Activated naive CD4-positive, alpha-beta T cell (primary cell): ENCODE measurements at regions not wholly inside any gene's neighbourhood (a gene's known extent, or its start where the extent isn't known, plus 50 kb on each side); places are given as distances from the start of the nearest gene placed in this dataset.
"Not testable (repeated sequence)": the region's sequence is repeated elsewhere in the genome, so short reads cannot be mapped to it uniquely, and the experiment has no call there.

ENCODE experiments used
- DNase-seq, 4 experiments: peaks; one replicate each; lab custom pipeline; 2025; lab: John Stamatoyannopoulos, UW

GRCh38 chr1:98575955-98576354 lies 85.6 kb upstream of the SNX7 start:
- DNase-seq, result no peak

GRCh38 chr1:98565951-98566350 lies 95.6 kb upstream of the SNX7 start:
- no peak for DNase-seq

- no peak for DNase-seq
Measured at GRCh38 chr1:98559291-98559690, 102.2 kb upstream of the SNX7 start.

DNA sequence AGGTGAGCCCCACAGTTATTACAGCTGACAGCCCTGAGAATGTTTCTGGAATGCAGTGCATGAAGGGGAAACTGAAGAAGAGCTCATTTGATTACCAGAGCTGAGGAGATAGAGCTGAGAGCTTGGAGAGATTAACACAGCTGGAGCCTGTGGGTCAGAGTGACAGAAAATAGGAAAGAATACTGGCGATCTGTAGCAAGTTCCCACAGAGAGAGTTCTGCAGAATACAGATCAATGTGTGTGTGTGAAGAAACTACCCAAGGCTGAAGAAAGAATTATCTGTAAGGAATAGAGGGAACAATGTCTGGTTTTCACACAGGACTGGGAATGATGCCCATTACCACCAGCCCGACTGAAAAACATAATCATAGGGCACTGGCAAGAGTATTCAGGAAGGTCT lies 103.6 kb upstream of the SNX7 start:
- no peak for DNase-seq

GRCh38 chr1:98556521-98557158 lies 104.9 kb upstream of the SNX7 start:
- DNase-seq, result no peak

DNA sequence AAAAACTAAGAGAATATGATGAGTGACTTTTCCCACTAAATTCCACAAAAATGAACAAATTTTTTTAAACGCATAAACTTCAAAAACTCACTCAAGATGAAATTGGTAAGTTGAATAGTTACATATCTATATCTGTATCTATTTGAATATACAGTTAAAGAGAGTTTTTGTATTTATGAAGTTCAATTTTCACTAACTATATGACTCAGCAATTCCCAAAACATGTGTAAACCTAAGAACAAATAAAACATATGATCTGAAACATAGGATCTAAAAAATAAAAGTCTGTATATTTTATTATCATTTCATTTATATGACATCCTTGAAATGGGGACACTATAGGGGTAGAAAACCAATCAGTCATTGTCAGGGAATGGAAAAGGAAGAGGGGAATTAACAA lies 105.7 kb upstream of the SNX7 start:
- DNase-seq, result no peak

GRCh38 chr1:98552576-98553074 lies 108.9 kb upstream of the SNX7 start:
- DNase-seq, result not testable (repeated sequence)

GRCh38 chr1:98550076-98550475 lies 111.4 kb upstream of the SNX7 start:
- no peak for DNase-seq

- DNase-seq, result no peak
Measured at GRCh38 chr1:98546319-98546718, 115.2 kb upstream of the SNX7 start.

DNA sequence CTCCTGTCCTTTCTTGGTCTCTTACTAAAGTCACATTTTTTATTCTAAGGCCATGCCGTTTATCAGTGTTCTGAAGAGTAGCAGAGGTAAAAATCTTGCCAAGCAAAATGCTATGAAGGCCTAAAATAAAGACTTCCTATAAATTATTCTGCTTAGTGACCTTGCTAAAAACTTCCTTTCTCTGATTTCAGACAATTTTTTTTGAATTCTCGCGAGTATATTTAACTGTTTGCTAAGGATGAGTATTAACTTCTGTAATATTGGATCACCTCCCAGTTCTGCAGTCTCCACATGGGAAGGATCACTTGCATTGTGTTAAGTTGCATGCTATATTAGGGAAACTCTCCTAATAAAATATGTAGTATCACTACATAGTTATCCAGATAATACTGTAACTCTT lies 123.4 kb upstream of the SNX7 start:
- no peak for DNase-seq

GRCh38 chr1:98523256-98523655 lies 138.3 kb upstream of the SNX7 start:
- no peak for DNase-seq

DNA sequence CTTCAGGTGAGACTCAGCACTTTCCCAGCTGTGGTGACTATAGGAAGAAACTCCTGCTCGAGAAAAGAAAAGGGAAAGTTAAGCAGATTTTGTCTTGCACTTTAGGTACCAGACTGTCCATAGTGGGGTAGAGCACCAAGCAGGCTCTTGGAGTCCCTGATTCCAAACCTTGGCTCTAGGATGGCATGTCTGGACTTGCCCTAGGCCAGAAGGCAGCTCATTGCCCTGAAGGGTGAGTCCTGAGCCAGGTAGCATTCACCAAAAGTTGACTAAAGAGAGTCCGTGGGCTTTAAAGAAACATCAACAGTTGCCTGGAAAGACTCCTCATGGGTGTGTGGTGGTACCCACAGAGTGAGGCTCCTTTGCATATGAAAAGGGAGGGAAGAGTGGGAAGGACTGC lies 145.2 kb upstream of the SNX7 start:
- DNase-seq, result no peak

- DNase-seq, result no peak
Measured at GRCh38 chr1:98515744-98516143, 145.8 kb upstream of the SNX7 start.

- DNase-seq, result not testable (repeated sequence)
Measured at GRCh38 chr1:98512216-98512615, 149.3 kb upstream of the SNX7 start.

GRCh38 chr1:98503771-98504170 lies 157.8 kb upstream of the SNX7 start:
- no peak for DNase-seq

DNA sequence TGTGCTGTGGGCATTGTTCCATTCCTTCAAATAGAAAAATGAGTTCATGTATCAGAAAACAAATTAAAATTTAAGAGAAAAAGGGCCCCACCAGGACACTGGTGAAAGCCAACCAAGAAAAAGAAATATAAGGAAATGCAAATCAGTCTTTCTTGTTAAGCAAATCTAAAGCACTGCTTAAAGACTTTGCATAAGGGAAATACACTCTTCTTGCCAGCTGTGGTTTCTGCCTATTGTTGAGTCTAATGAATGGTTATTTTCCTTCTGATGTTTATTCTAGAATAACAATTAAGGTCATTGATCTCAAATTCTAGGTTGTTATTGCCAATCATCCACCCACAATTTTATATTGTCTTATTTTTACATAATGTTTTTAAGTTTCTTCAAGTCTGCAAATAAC lies 158.6 kb upstream of the SNX7 start:
- no peak for DNase-seq

DNA sequence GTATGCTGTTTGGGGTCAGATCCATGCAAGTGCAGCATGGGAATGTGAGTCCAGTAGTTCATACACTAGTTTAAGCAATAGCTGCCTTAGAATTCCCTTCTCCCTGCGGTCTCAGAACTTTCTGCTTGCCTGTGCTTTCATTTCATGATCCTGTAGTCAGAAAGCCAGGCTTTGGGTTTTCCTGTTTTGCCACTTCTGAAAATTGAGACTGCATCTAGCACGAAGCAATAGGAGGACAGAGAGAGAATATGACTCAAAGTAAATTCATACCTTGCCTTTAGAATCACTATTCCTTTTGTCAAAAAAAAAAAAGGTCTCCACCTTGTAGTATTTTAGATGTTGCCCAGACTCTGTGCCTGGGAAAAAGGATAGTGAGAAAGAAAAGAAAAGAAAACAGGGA lies 161.2 kb upstream of the SNX7 start:
- DNase-seq, result no peak

GRCh38 chr1:98498651-98499050 lies 162.9 kb upstream of the SNX7 start:
- no peak for DNase-seq

- DNase-seq, result no peak
Measured at GRCh38 chr1:98497497-98497896, 164.0 kb upstream of the SNX7 start.

GRCh38 chr1:98496256-98496995 lies 165.1 kb upstream of the SNX7 start:
- no peak for DNase-seq

- no peak for DNase-seq
Measured at GRCh38 chr1:98493469-98493868, 168.1 kb upstream of the SNX7 start.

GRCh38 chr1:98490099-98490498 lies 171.4 kb upstream of the SNX7 start:
- no peak for DNase-seq

DNA sequence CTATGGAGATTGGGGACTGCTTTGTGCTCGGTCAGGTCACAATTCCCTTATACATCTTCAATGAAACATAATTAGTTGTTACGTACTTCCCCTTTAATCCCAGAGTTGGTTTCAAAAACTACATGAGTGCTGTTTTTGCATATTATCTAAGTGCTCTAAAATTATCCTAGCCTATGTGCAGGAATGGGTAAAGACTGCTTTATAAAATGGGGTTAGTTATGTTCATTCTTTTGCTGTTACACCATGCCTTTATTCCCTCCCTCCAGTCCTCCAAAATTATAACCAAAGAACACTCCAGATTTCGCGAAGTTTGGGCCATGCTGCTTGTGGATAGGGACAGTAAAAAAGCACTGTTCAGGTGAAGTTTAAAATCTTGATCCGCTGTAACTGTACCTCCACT lies 173.9 kb upstream of the SNX7 start:
- no peak for DNase-seq

- DNase-seq, result no peak
Measured at GRCh38 chr1:98482611-98483010, 178.9 kb upstream of the SNX7 start.
